ENCODE measurements at regions not wholly inside any gene's neighbourhood (a gene's known extent, or its start where the extent isn't known, plus 50 kb on each side); places are given as distances from the start of the nearest gene placed in this dataset.
"Not testable (repeated sequence)": the region's sequence is repeated elsewhere in the genome, so short reads cannot be mapped to it uniquely, and the experiment has no call there.

DNA sequence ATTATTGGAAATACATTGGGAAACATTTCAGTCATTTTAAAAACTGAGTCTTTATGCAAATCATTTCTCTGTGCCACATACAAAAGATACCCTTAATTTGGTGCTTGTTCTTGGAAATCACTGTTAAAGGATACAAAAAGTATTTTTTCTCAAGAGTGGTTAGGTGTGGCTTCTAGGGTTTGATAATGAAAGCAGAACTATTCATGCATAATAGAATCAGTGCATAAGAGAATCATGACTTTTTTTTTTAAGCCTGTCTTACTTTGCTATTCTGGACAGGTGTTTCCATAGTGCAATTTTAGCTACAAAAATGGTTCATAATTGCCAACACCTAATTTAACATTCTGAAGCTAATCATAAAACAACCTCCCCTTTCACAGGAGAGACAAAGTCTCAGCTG is 233.0 kb upstream of the NRIP1 start:
- Histone ChIP-seq H3K9me3 (replicated peaks; ENCODE audit: control insufficient read depth, insufficient read depth, low read length) (no peaks in the 10 kb centered on the region), H3K4me1 (ENCODE audit: control insufficient read depth, insufficient read depth, low read length) (no peaks in the 10 kb centered on the region), H3K4me2 (ENCODE audit: control insufficient read depth, insufficient read depth) (no peak overlapping the region), H3K27me3 (replicated peaks in 1 of 2; ENCODE audit: control insufficient read depth in 2 of 2, insufficient read depth in 2 of 2, low read length in 1 of 2) (no peaks in the 10 kb centered on the region), H3K27ac (ENCODE audit: control insufficient read depth, insufficient read depth) (no peak overlapping the region), H3K36me3 (ENCODE audit: control insufficient read depth in 2 of 2, insufficient read depth in 2 of 2, low read length in 1 of 2) (no peaks in the 10 kb centered on the region), H3K9ac (ENCODE audit: control insufficient read depth, insufficient read depth, low read length) (no peak overlapping the region), H3K79me2 (ENCODE audit: control insufficient read depth, insufficient read depth, low read length) (no peaks in the 10 kb centered on the region), H4K20me1 (ENCODE audit: control insufficient read depth, insufficient read depth) (no peaks in the 10 kb centered on the region), H2AFZ (ENCODE audit: control insufficient read depth, low read depth, low read length) (no peak overlapping the region), H3K4me3 (no peak overlapping the region)
- ChIA-PET CTCF (no interaction called here), RAD21 (ENCODE audit: unreplicated experiment) (no interaction called here), POLR2A (no interaction called here), SMC1A (ENCODE audit: uncharacterized antibody, unreplicated experiment) (interaction anchor here (0.5 kb wide), 1 partner anchor 53 kb away, joined by 5 read pairs; no protein-coding TSS in a partner anchor)
- no peak for DNase-seq (ENCODE audit: low read depth, low spot score)
- in situ Hi-C loops (cut with MboI): no loop called here
- BruUV-seq (replicated peaks): no TSS peak
- no peak for ATAC-seq
- FAIRE-seq: no peak
- intact Hi-C loops (cut with micrococcal nuclease; ENCODE audit: unreplicated experiment): no loop called here
- TF ChIP-seq SPI1 (IDR thresholded peaks at IDR 0.05; ENCODE audit: borderline replicate concordance, insufficient read depth, low read depth, low read length): no peak

DNA sequence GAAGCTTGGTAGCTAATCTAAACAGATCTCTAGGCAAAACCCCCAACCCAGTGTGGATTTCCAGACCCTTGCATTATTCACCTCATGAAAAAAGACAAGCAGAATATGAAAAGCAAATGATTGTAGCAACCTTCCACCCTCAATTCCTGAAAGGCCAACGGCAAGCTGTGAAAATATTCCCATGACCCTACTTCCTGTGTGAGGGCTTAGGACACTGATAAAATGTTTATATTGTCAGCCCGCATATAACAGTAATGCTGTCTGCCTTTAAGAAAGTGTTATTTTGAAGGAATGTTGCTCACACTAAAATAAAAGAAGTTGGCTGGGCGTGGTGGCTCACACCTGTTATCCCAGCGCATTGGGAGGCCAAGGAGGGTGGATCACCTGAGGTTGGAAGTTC is 233.5 kb upstream of the NRIP1 start:
- no peak for DNase-seq (ENCODE audit: low read depth, low spot score)
- CTCF ChIA-PET: no interaction called here
- no peak for ATAC-seq
- POLR2A ChIA-PET: no interaction called here
- intact Hi-C loops (cut with micrococcal nuclease; ENCODE audit: unreplicated experiment) (no loop called here), in situ Hi-C loops (cut with MboI) (no loop called here)
- SMC1A ChIA-PET (ENCODE audit: uncharacterized antibody, unreplicated experiment): interaction anchor here (0.5 kb wide), 1 partner anchor 54 kb away, joined by 5 read pairs; no protein-coding TSS in a partner anchor
- Histone ChIP-seq H3K4me3 (no peak overlapping the region), H3K36me3 (ENCODE audit: control insufficient read depth in 2 of 2, insufficient read depth in 2 of 2, low read length in 1 of 2) (no peaks in the 10 kb centered on the region), H3K4me1 (ENCODE audit: control insufficient read depth, insufficient read depth, low read length) (no peaks in the 10 kb centered on the region), H3K4me2 (ENCODE audit: control insufficient read depth, insufficient read depth) (no peak overlapping the region), H3K9ac (ENCODE audit: control insufficient read depth, insufficient read depth, low read length) (no peak overlapping the region), H3K27ac (ENCODE audit: control insufficient read depth, insufficient read depth) (no peak overlapping the region), H4K20me1 (ENCODE audit: control insufficient read depth, insufficient read depth) (no peaks in the 10 kb centered on the region), H2AFZ (ENCODE audit: control insufficient read depth, low read depth, low read length) (no peak overlapping the region), H3K9me3 (replicated peaks; ENCODE audit: control insufficient read depth, insufficient read depth, low read length) (no peaks in the 10 kb centered on the region), H3K27me3 (replicated peaks in 1 of 2; ENCODE audit: control insufficient read depth in 2 of 2, insufficient read depth in 2 of 2, low read length in 1 of 2) (no peaks in the 10 kb centered on the region), H3K79me2 (ENCODE audit: control insufficient read depth, insufficient read depth, low read length) (no peaks in the 10 kb centered on the region)
- RAD21 ChIA-PET (ENCODE audit: unreplicated experiment): no interaction called here
- no peak for FAIRE-seq
- WGBS (ENCODE audit: insufficient coverage, insufficient replicate concordance, low lambda C conversion rate, missing lambda C conversion rate): 23% methylated on average over 4 of the region's 4 CpGs
- no TSS peak for BruUV-seq (replicated peaks)
- no peak for TF ChIP-seq CHD2 (IDR thresholded peaks at IDR 0.05; ENCODE audit: borderline replicate concordance, low read depth, low read length)
- TF ChIP-seq MXI1 (IDR thresholded peaks at IDR 0.05; ENCODE audit: low read depth, low read length): no peak

DNA sequence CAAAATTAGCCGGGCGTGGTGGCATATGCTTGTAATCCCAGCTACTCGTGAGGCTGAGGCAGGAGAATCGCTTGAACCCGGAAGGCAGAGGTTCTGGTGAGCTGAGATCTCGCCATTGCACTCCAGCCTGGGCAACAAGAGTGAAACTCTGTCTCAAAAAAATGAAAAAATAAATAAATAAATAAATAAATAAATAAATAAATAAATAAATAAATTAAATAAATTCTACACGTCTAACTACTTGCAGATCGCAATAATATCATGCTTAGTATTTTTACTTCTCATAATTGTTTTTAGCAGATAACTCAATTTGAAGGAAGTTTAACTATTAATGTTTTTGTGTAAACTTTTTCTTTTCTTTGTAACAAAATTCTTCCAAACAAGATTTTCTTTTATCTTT is 234.0 kb upstream of the NRIP1 start:
- SMC1A ChIA-PET (ENCODE audit: uncharacterized antibody, unreplicated experiment): not testable (repeated sequence)

More for the DNA sequence above, 234.0 kb upstream of the NRIP1 start:
- CTCF ChIA-PET; intact Hi-C loops (cut with micrococcal nuclease; ENCODE audit: unreplicated experiment); FAIRE-seq; H3K4me1 ChIP-seq (ENCODE audit: control insufficient read depth, insufficient read depth, low read length); H3K27me3 ChIP-seq (replicated peaks in 1 of 2; ENCODE audit: control insufficient read depth in 2 of 2, insufficient read depth in 2 of 2, low read length in 1 of 2); DNase-seq (ENCODE audit: low read depth, low spot score); H3K36me3 ChIP-seq (ENCODE audit: control insufficient read depth in 2 of 2, insufficient read depth in 2 of 2, low read length in 1 of 2); H2AFZ ChIP-seq (ENCODE audit: control insufficient read depth, low read depth, low read length); H3K9ac ChIP-seq (ENCODE audit: control insufficient read depth, insufficient read depth, low read length); POLR2A ChIA-PET; H3K4me2 ChIP-seq (ENCODE audit: control insufficient read depth, insufficient read depth); in situ Hi-C loops (cut with MboI); RAD21 ChIA-PET (ENCODE audit: unreplicated experiment); BruUV-seq (replicated peaks); H3K27ac ChIP-seq (ENCODE audit: control insufficient read depth, insufficient read depth); H4K20me1 ChIP-seq (ENCODE audit: control insufficient read depth, insufficient read depth); H3K79me2 ChIP-seq (ENCODE audit: control insufficient read depth, insufficient read depth, low read length); ATAC-seq; H3K9me3 ChIP-seq (replicated peaks; ENCODE audit: control insufficient read depth, insufficient read depth, low read length); H3K4me3 ChIP-seq: not testable (repeated sequence)
- WGBS (ENCODE audit: insufficient coverage, insufficient replicate concordance, low lambda C conversion rate, missing lambda C conversion rate): 29% methylated on average over 8 of the region's 8 CpGs
